ENCODE measurements at regions not wholly inside any gene's neighbourhood (a gene's known extent, or its start where the extent isn't known, plus 50 kb on each side); places are given as distances from the start of the nearest gene placed in this dataset.
"Not testable (repeated sequence)": the region's sequence is repeated elsewhere in the genome, so short reads cannot be mapped to it uniquely, and the experiment has no call there.

DNA sequence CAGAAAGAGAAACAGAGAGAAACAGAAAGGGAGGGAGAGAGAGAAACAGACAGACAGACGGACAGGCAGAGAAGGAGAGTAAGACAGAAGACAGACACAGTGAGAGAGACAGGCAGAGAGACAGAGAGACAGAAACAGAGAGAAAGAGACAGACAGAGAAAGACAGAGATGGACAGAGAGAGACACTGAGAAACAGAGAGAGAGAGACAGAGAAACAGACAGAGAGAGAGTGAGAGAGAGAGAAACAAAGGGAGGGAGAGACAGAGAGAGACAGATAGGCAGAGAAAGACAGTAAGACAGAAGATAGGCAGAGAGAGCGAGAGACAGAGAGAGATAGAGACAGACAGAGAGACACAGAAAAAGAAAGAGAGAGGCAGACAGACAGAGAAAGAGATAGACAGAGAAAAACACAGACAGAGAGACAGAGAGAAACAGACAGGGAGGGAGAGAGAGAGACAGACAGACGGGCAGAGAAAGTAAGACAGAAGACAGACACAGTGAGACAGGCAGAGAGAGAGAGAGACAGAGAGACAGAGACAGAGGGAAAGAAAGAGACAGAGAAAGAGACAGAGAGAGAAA is 753.4 kb upstream of the DEFB115 start:
- Histone ChIP-seq H3K27me3 (ENCODE audit: insufficient read depth, poor library complexity, severe bottlenecking) (peaks cover 5% of the 10 kb centered on the region), H3K9me3 (ENCODE audit: severe bottlenecking) (no peaks in the 10 kb centered on the region), H3K36me3 (ENCODE audit: low read depth) (no peaks in the 10 kb centered on the region), H3K4me1 (ENCODE audit: insufficient read depth, poor library complexity, severe bottlenecking) (no peaks in the 10 kb centered on the region), H3K27ac (ENCODE audit: poor library complexity, severe bottlenecking) (no peak overlapping the region), H3K4me3 (ENCODE audit: severe bottlenecking) (no peak overlapping the region)
- DNase-seq (ENCODE audit: low spot score) (no peak), ATAC-seq (ENCODE audit: low read depth) (no peak)
- TF ChIP-seq CTCF (IDR thresholded peaks at IDR 0.05; ENCODE audit: poor library complexity, severe bottlenecking), result no peak

- TF ChIP-seq CTCF (IDR thresholded peaks at IDR 0.05; ENCODE audit: poor library complexity, severe bottlenecking), result no peak
- H3K27ac ChIP-seq (ENCODE audit: poor library complexity, severe bottlenecking), result no peak overlapping the region
- no peak overlapping the region for H3K4me3 ChIP-seq (ENCODE audit: severe bottlenecking)
- H3K27me3 ChIP-seq (ENCODE audit: insufficient read depth, poor library complexity, severe bottlenecking), result no peaks in the 10 kb centered on the region
- H3K4me1 ChIP-seq (ENCODE audit: insufficient read depth, poor library complexity, severe bottlenecking), result no peaks in the 10 kb centered on the region
- no peaks in the 10 kb centered on the region for H3K36me3 ChIP-seq (ENCODE audit: low read depth)
- H3K9me3 ChIP-seq (ENCODE audit: severe bottlenecking), result no peaks in the 10 kb centered on the region
- DNase-seq (ENCODE audit: low spot score) (no peak), ATAC-seq (ENCODE audit: low read depth) (no peak)
Measured at GRCh38 chr20:30505566-30505965, 751.9 kb upstream of the DEFB115 start.

DNA sequence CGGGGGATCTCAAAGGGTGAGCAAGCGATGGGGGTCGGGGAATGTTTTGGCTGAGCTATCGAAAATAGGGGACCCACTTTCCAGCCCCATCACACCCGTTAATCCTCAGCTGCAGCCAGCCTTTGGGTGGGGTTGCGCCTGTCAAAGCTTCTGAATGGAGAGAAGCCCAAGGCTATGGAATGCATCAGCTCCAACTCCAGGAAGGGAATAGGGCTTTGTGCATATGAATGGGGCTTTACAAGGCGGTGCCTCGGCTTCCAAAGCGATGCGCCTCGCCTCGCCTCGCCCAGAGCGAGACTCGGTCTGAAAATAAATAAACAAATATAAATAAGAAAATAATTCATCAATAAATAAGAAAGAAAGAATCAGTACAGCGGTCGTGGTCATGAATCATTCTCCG is 751.4 kb upstream of the DEFB115 start:
- no peaks in the 10 kb centered on the region for H3K27me3 ChIP-seq (ENCODE audit: insufficient read depth, poor library complexity, severe bottlenecking)
- no peaks in the 10 kb centered on the region for H3K36me3 ChIP-seq (ENCODE audit: low read depth)
- TF ChIP-seq CTCF (IDR thresholded peaks at IDR 0.05; ENCODE audit: poor library complexity, severe bottlenecking), result no peak
- H3K4me3 ChIP-seq (ENCODE audit: severe bottlenecking), result no peak overlapping the region
- DNase-seq (ENCODE audit: low spot score), result no peak
- H3K4me1 ChIP-seq (ENCODE audit: insufficient read depth, poor library complexity, severe bottlenecking), result no peaks in the 10 kb centered on the region
- no peaks in the 10 kb centered on the region for H3K9me3 ChIP-seq (ENCODE audit: severe bottlenecking)
- no peak overlapping the region for H3K27ac ChIP-seq (ENCODE audit: poor library complexity, severe bottlenecking)
- ATAC-seq (ENCODE audit: low read depth), result no peak

GRCh38 chr20:30508382-30508781 is 749.1 kb upstream of the DEFB115 start:
- H3K4me1 ChIP-seq (ENCODE audit: insufficient read depth, poor library complexity, severe bottlenecking); DNase-seq (ENCODE audit: low spot score); H3K4me3 ChIP-seq (ENCODE audit: severe bottlenecking); H3K27me3 ChIP-seq (ENCODE audit: insufficient read depth, poor library complexity, severe bottlenecking); H3K9me3 ChIP-seq (ENCODE audit: severe bottlenecking); H3K36me3 ChIP-seq (ENCODE audit: low read depth); H3K27ac ChIP-seq (ENCODE audit: poor library complexity, severe bottlenecking); ATAC-seq (ENCODE audit: low read depth): not testable (repeated sequence)

DNA sequence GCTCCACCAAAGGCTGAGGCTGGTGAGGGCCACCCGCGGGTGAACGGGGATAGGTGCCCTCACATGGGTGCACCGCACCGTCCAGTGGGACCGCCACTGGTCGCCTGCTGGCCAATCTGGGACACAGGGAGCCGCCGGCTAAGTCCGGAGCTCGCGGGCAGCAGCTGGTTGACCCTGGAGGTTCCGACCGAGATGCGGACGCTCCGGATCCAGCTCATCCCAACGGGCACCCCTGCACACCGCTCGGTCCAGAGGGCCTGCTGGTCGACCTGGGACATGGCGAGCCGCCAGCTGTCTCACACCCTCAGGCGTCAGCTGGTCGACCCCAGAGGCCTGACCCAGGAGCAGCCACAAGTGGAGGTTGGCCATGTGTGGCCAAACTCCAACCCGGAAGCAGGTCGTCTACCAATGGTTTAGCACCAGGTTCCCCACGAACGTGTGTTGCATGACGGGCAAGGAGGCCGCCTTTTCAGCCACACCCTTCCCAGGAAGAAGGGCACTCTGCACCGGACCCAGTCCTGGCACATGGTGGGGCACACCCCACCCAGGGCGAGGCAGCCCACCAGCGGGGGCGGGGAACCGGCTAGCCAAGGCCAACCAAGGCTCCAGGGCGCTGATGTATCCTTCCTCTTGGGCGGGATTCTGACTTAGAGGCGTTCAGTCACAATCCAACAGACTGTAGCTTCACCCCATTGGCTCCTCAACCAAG is 746.0 kb upstream of the DEFB115 start:
- Histone ChIP-seq H3K9me3 (ENCODE audit: severe bottlenecking) (peaks cover 4% of the 10 kb centered on the region), H3K27ac (ENCODE audit: poor library complexity, severe bottlenecking) (no peak overlapping the region), H3K36me3 (ENCODE audit: low read depth) (no peaks in the 10 kb centered on the region), H3K4me3 (ENCODE audit: severe bottlenecking) (no peak overlapping the region), H3K4me1 (ENCODE audit: insufficient read depth, poor library complexity, severe bottlenecking) (no peaks in the 10 kb centered on the region), H3K27me3 (ENCODE audit: insufficient read depth, poor library complexity, severe bottlenecking) (no peaks in the 10 kb centered on the region)
- ATAC-seq (ENCODE audit: low read depth), result no peak; the same call in 2 of the 3 replicates
- TF ChIP-seq CTCF (IDR thresholded peaks at IDR 0.05; ENCODE audit: poor library complexity, severe bottlenecking), result no peak
- no peak for DNase-seq (ENCODE audit: low spot score)
